ENCODE measurements at regions not wholly inside any gene's neighbourhood (a gene's known extent, or its start where the extent isn't known, plus 50 kb on each side); places are given as distances from the start of the nearest gene placed in this dataset.

GRCh38 chr10:78729366-78729765 lies 339.4 kb upstream of the ZMIZ1 start:
- no peaks in the 10 kb centered on the region for H3K9me3 Mint-ChIP-seq
- peaks cover 6 to 18% of the 10 kb centered on the region in 2 donors for H3K27me3 Mint-ChIP-seq

GRCh38 chr10:78729800-78730199 lies 339.0 kb upstream of the ZMIZ1 start:
- Mint-ChIP-seq H3K27me3 (peaks cover 5 to 14% of the 10 kb centered on the region in 2 donors), H3K9me3 (no peaks in the 10 kb centered on the region), H3K27ac (no peak overlapping the region), H3K4me1 (no peaks in the 10 kb centered on the region), H3K4me3 (no peak overlapping the region), H3K36me3 (no peaks in the 10 kb centered on the region)
- CTCF ChIA-PET, result no interaction called here
- DNase-seq, result no peak
- Histone ChIP-seq H3K4me1 (ENCODE audit: insufficient read depth, low read length) (no peaks in the 10 kb centered on the region), H3K36me3 (ENCODE audit: insufficient read depth, low read length) (no peaks in the 10 kb centered on the region), H3K4me3 (ENCODE audit: low read length) (no peak overlapping the region), H3K27me3 (ENCODE audit: insufficient read depth, low read length, poor library complexity, severe bottlenecking) (no peaks in the 10 kb centered on the region), H3K9me3 (ENCODE audit: low read length) (no peaks in the 10 kb centered on the region), H3K27ac (ENCODE audit: low read depth, low read length) (no peak overlapping the region)
- POLR2A ChIA-PET, result no interaction called here

More at GRCh38 chr10:78729366-78729765, 339.4 kb upstream of the ZMIZ1 start:
- H3K27me3 ChIP-seq (ENCODE audit: insufficient read depth, low read length, poor library complexity, severe bottlenecking), result no peaks in the 10 kb centered on the region
- H3K4me3 ChIP-seq (ENCODE audit: low read length), result no peak overlapping the region
- Mint-ChIP-seq H3K36me3 (no peaks in the 10 kb centered on the region), H3K4me3 (no peak overlapping the region), H3K27ac (no peak overlapping the region), H3K4me1 (no peaks in the 10 kb centered on the region)
- no peaks in the 10 kb centered on the region for H3K36me3 ChIP-seq (ENCODE audit: insufficient read depth, low read length)
- H3K27ac ChIP-seq (ENCODE audit: low read depth, low read length), result no peak overlapping the region
- POLR2A ChIA-PET, result no interaction called here
- H3K4me1 ChIP-seq (ENCODE audit: insufficient read depth, low read length), result no peaks in the 10 kb centered on the region
- no peak for DNase-seq
- CTCF ChIA-PET, result no interaction called here
- no peaks in the 10 kb centered on the region for H3K9me3 ChIP-seq (ENCODE audit: low read length)

- H3K4me1 ChIP-seq (ENCODE audit: insufficient read depth, low read length), result no peaks in the 10 kb centered on the region
- no peak overlapping the region for H3K27ac ChIP-seq (ENCODE audit: low read depth, low read length)
- Mint-ChIP-seq H3K4me3 (no peak overlapping the region), H3K27ac (no peak overlapping the region), H3K27me3 (peaks cover 5 to 16% of the 10 kb centered on the region in 2 donors), H3K9me3 (no peaks in the 10 kb centered on the region), H3K4me1 (no peaks in the 10 kb centered on the region), H3K36me3 (no peaks in the 10 kb centered on the region)
- no peaks in the 10 kb centered on the region for H3K27me3 ChIP-seq (ENCODE audit: insufficient read depth, low read length, poor library complexity, severe bottlenecking)
- no peak for DNase-seq
- no peaks in the 10 kb centered on the region for H3K9me3 ChIP-seq (ENCODE audit: low read length)
- no peak overlapping the region for H3K4me3 ChIP-seq (ENCODE audit: low read length)
- no peaks in the 10 kb centered on the region for H3K36me3 ChIP-seq (ENCODE audit: insufficient read depth, low read length)
- ChIA-PET POLR2A (no interaction called here), CTCF (no interaction called here)
Measured at GRCh38 chr10:78730754-78731153, 338.0 kb upstream of the ZMIZ1 start.

- no peaks in the 10 kb centered on the region for H3K36me3 ChIP-seq (ENCODE audit: insufficient read depth, low read length)
- Mint-ChIP-seq H3K27ac (no peak overlapping the region), H3K36me3 (no peaks in the 10 kb centered on the region), H3K27me3 (peaks cover 5 to 22% of the 10 kb centered on the region in 2 donors), H3K9me3 (no peaks in the 10 kb centered on the region), H3K4me1 (no peaks in the 10 kb centered on the region), H3K4me3 (no peak overlapping the region)
- no peaks in the 10 kb centered on the region for H3K4me1 ChIP-seq (ENCODE audit: insufficient read depth, low read length)
- CTCF ChIA-PET, result no interaction called here
- POLR2A ChIA-PET, result no interaction called here
- no peaks in the 10 kb centered on the region for H3K27me3 ChIP-seq (ENCODE audit: insufficient read depth, low read length, poor library complexity, severe bottlenecking)
- no peak overlapping the region for H3K27ac ChIP-seq (ENCODE audit: low read depth, low read length)
- no peak overlapping the region for H3K4me3 ChIP-seq (ENCODE audit: low read length)
- no peak for DNase-seq
- no peaks in the 10 kb centered on the region for H3K9me3 ChIP-seq (ENCODE audit: low read length)
Measured at GRCh38 chr10:78731675-78732074, 337.1 kb upstream of the ZMIZ1 start.

- Mint-ChIP-seq H3K4me3 (peak overlapping the region in 1 of 7 donors; percentile 1), H3K27me3 (peaks cover under 1 to 24% of the 10 kb centered on the region in 2 donors), H3K9me3 (no peaks in the 10 kb centered on the region), H3K4me1 (no peaks in the 10 kb centered on the region), H3K27ac (no peak overlapping the region), H3K36me3 (no peaks in the 10 kb centered on the region)
- H3K36me3 ChIP-seq (ENCODE audit: insufficient read depth, low read length), result no peaks in the 10 kb centered on the region
- no peaks in the 10 kb centered on the region for H3K4me1 ChIP-seq (ENCODE audit: insufficient read depth, low read length)
- no peak for DNase-seq
- H3K27me3 ChIP-seq (ENCODE audit: insufficient read depth, low read length, poor library complexity, severe bottlenecking), result no peaks in the 10 kb centered on the region
- H3K27ac ChIP-seq (ENCODE audit: low read depth, low read length), result no peak overlapping the region
- ChIA-PET CTCF (no interaction called here), POLR2A (no interaction called here)
- no peaks in the 10 kb centered on the region for H3K9me3 ChIP-seq (ENCODE audit: low read length)
- H3K4me3 ChIP-seq (ENCODE audit: low read length), result no peak overlapping the region
Measured at GRCh38 chr10:78732381-78732780, 336.4 kb upstream of the ZMIZ1 start.

GRCh38 chr10:78736926-78737630 lies 331.7 kb upstream of the ZMIZ1 start:
- Mint-ChIP-seq H3K27ac (no peak overlapping the region), H3K4me1 (peaks cover 0 to under 1% (median 0%) of the 10 kb centered on the region in 3 donors), H3K36me3 (no peaks in the 10 kb centered on the region), H3K9me3 (no peaks in the 10 kb centered on the region), H3K27me3 (peaks cover 9 to 24% of the 10 kb centered on the region in 2 donors), H3K4me3 (no peak overlapping the region)
- Histone ChIP-seq H3K36me3 (ENCODE audit: insufficient read depth, low read length) (no peaks in the 10 kb centered on the region), H3K9me3 (ENCODE audit: low read length) (no peaks in the 10 kb centered on the region), H3K27ac (ENCODE audit: low read depth, low read length) (no peak overlapping the region), H3K27me3 (ENCODE audit: insufficient read depth, low read length, poor library complexity, severe bottlenecking) (no peaks in the 10 kb centered on the region), H3K4me3 (ENCODE audit: low read length) (no peak overlapping the region), H3K4me1 (ENCODE audit: insufficient read depth, low read length) (peaks cover 2% of the 10 kb centered on the region)
- CTCF ChIA-PET, result interaction anchor here (0.7 kb wide), 1 partner anchor 17 kb away, joined by 3 read pairs; no protein-coding TSS in a partner anchor
- DNase-seq, result no peak
- POLR2A ChIA-PET, result no interaction called here

GRCh38 chr10:78737883-78738856 lies 330.6 kb upstream of the ZMIZ1 start:
- ChIA-PET POLR2A (no interaction called here), CTCF (no interaction called here)
- no peaks in the 10 kb centered on the region for H3K36me3 ChIP-seq (ENCODE audit: insufficient read depth, low read length)

GRCh38 chr10:78738861-78739260 lies 329.9 kb upstream of the ZMIZ1 start:
- H3K9me3 ChIP-seq (ENCODE audit: low read length), result no peaks in the 10 kb centered on the region
- peaks cover 2 to 14% (median 8%) of the 10 kb centered on the region in 3 donors for H3K4me1 Mint-ChIP-seq
- H3K9me3 Mint-ChIP-seq, result no peaks in the 10 kb centered on the region
- ChIA-PET POLR2A (no interaction called here), CTCF (no interaction called here)
- no peaks in the 10 kb centered on the region for H3K36me3 ChIP-seq (ENCODE audit: insufficient read depth, low read length)
- H3K27ac Mint-ChIP-seq, result no peak overlapping the region
- H3K27me3 Mint-ChIP-seq, result peaks cover 9 to 21% of the 10 kb centered on the region in 2 donors
- DNase-seq, result no peak
- no peak overlapping the region for H3K27ac ChIP-seq (ENCODE audit: low read depth, low read length)
- H3K4me3 Mint-ChIP-seq, result no peak overlapping the region
- H3K27me3 ChIP-seq (ENCODE audit: insufficient read depth, low read length, poor library complexity, severe bottlenecking), result no peaks in the 10 kb centered on the region
- H3K36me3 Mint-ChIP-seq, result no peaks in the 10 kb centered on the region
- H3K4me1 ChIP-seq (ENCODE audit: insufficient read depth, low read length), result peaks cover 12% of the 10 kb centered on the region
- no peak overlapping the region for H3K4me3 ChIP-seq (ENCODE audit: low read length)

More at GRCh38 chr10:78737883-78738856, 330.6 kb upstream of the ZMIZ1 start:
- H3K4me1 Mint-ChIP-seq, result peaks cover 2 to 11% (median 6%) of the 10 kb centered on the region in 3 donors
- Histone ChIP-seq H3K4me1 (ENCODE audit: insufficient read depth, low read length) (peaks cover 12% of the 10 kb centered on the region), H3K27me3 (ENCODE audit: insufficient read depth, low read length, poor library complexity, severe bottlenecking) (no peaks in the 10 kb centered on the region), H3K9me3 (ENCODE audit: low read length) (no peaks in the 10 kb centered on the region), H3K4me3 (ENCODE audit: low read length) (no peak overlapping the region), H3K27ac (ENCODE audit: low read depth, low read length) (no peak overlapping the region)
- H3K36me3 Mint-ChIP-seq, result no peaks in the 10 kb centered on the region
- no peak overlapping the region for H3K27ac Mint-ChIP-seq
- no peaks in the 10 kb centered on the region for H3K9me3 Mint-ChIP-seq
- no peak overlapping the region for H3K4me3 Mint-ChIP-seq
- no peak for DNase-seq
- peaks cover 9 to 22% of the 10 kb centered on the region in 2 donors for H3K27me3 Mint-ChIP-seq

Measured in CD8-positive, alpha-beta memory T cell (primary cell).